ENCODE measurements at regions not wholly inside any gene's neighbourhood (a gene's known extent, or its start where the extent isn't known, plus 50 kb on each side); places are given as distances from the start of the nearest gene placed in this dataset.
"Not testable (repeated sequence)": the region's sequence is repeated elsewhere in the genome, so short reads cannot be mapped to it uniquely, and the experiment has no call there.

DNA sequence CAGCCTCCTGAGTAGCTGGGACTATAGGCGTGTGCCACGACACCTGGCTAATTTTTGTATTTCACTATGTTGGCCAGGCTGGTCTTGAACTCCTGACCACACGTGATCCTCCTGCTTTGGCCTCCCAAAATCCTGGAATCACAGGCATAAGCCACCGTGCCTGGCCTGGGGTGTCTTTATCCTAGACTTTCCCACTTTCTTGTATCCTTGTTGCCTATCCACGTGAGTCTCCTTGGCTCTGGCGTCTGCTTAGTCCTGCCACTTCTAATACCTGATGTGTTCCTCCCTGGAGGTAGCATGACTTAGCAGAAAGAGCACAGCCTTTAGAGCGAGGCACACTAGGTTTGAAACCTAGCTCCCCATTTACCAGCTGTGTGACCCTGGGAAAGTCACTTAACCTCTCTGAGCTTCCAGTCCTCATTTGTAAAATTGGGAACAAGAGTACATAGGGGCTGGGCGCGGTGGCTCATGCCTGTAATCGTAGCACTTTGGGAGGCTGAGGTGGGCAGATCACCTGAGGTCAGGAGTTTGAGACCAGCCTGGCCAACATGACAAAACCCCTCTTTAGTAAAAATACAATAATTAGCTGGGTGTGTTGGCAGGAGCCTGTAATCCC is 344.6 kb downstream of the TYW1 start:
- DNase-seq: no peak
- intact Hi-C loops (cut with micrococcal nuclease): no loop called here
- Mint-ChIP-seq H3K4me1 (ENCODE audit: low read depth) (no peaks in the 10 kb centered on the region), H3K4me3 (no peak overlapping the region), H3K27ac (no peak overlapping the region), H3K36me3 (ENCODE audit: low read depth) (peaks cover 32% of the 10 kb centered on the region), H3K27me3 (ENCODE audit: low read depth) (no peaks in the 10 kb centered on the region), H3K9me3 (peaks cover 8% of the 10 kb centered on the region)
- CTCF ChIA-PET: interaction anchor here (1.1 kb wide), 1 partner anchor 25 kb away, joined by 4 read pairs; no protein-coding TSS in a partner anchor

- Mint-ChIP-seq H3K4me3 (no peak overlapping the region), H3K4me1 (ENCODE audit: low read depth) (no peaks in the 10 kb centered on the region), H3K27ac (no peak overlapping the region), H3K36me3 (ENCODE audit: low read depth) (peaks cover 32% of the 10 kb centered on the region), H3K27me3 (ENCODE audit: low read depth) (no peaks in the 10 kb centered on the region), H3K9me3 (peaks cover 8% of the 10 kb centered on the region)
- no peak for DNase-seq
- CTCF ChIA-PET: no interaction called here
- intact Hi-C loops (cut with micrococcal nuclease): no loop called here
Observed at GRCh38 chr7:67343114-67343513, 346.5 kb downstream of the TYW1 start.

DNA sequence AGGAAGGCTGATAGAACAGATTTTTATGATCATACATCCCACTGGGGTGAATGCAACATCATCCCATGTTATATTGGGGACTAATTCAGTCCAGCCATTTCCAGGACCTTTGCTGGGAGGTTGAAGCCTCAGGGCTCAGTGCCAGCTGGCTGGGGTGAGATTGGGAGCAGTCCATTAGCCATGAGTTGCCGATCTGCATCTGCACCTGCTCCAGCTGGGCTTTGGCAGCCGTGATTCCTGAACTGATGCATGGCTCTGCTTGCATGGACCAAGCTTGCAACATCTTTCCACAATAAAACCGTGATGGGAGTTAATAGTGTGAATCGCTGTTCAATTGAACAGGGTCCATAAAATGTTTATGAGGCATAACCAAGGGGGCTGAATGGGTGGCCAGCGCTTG is 346.9 kb downstream of the TYW1 start:
- peaks cover 8% of the 10 kb centered on the region for H3K9me3 Mint-ChIP-seq
- no peak for DNase-seq
- intact Hi-C loops (cut with micrococcal nuclease): no loop called here
- peaks cover 32% of the 10 kb centered on the region for H3K36me3 Mint-ChIP-seq (ENCODE audit: low read depth)
- no peak overlapping the region for H3K27ac Mint-ChIP-seq
- CTCF ChIA-PET: no interaction called here
- no peaks in the 10 kb centered on the region for H3K4me1 Mint-ChIP-seq (ENCODE audit: low read depth)
- no peaks in the 10 kb centered on the region for H3K27me3 Mint-ChIP-seq (ENCODE audit: low read depth)
- no peak overlapping the region for H3K4me3 Mint-ChIP-seq

DNA sequence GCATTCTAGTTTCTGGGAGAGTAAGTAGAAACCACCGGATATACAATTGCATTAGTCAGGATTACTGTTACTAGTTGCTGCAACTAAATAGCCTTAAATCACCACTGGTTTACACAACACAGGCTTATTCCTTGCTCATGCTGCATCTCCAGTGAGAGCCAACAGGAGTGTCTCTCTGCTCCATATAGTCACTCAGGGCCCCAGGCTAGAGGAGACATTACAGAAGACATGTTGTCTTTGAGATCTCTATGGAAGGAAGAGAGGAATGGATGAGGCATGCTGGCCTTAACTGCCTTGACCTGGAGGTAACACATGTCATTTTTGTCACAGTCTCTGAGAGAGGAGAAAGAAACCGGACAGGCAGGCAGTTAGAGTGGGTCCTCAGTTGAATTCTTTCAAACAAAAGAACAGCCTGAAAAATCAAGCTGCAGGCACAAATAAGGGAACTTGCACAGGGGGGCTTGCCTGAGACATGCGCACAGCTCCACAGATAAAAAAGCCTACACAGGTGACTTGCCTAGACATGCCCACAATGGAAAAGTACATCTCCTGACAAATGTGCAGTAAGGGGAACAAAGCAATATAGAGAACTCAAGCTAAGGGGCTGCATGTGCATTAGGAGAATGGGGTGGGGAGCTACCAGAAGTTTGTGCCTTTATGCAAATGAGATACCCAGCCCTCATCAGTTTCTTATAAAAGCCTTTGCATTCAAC is 348.0 kb downstream of the TYW1 start:
- Mint-ChIP-seq H3K27ac (no peak overlapping the region), H3K9me3 (peaks cover 8% of the 10 kb centered on the region), H3K4me1 (ENCODE audit: low read depth) (no peaks in the 10 kb centered on the region), H3K27me3 (ENCODE audit: low read depth) (no peaks in the 10 kb centered on the region), H3K4me3 (no peak overlapping the region), H3K36me3 (ENCODE audit: low read depth) (peaks cover 32% of the 10 kb centered on the region)
- CTCF ChIA-PET: no interaction called here
- DNase-seq: no peak
- intact Hi-C loops (cut with micrococcal nuclease): no loop called here

DNA sequence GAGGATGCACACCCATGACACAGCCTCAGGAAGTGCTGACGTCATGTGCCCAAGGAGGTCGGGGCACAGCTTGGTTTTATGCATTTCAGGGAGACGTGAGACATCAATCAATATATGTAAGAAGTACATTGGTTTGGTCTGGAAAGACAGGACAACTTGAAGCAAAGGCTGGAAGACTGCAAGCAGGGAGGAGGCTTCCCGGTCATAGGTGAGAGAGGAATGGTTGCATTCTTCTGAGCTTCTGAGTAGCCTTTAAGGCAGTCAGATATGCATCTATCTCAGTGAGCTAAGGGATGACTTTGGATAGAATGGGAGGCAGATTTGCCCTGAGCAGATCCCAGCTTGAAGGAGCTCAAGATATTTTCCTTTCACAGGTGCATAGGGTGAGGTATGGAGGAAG is 349.5 kb downstream of the TYW1 start:
- CTCF ChIA-PET: no interaction called here
- H3K27me3 Mint-ChIP-seq (ENCODE audit: low read depth): no peaks in the 10 kb centered on the region
- no peak for DNase-seq
- intact Hi-C loops (cut with micrococcal nuclease): no loop called here
- H3K4me3 Mint-ChIP-seq: no peak overlapping the region
- H3K27ac Mint-ChIP-seq: no peak overlapping the region
- H3K9me3 Mint-ChIP-seq: peaks cover 8% of the 10 kb centered on the region
- H3K36me3 Mint-ChIP-seq (ENCODE audit: low read depth): peaks cover 27% of the 10 kb centered on the region
- H3K4me1 Mint-ChIP-seq (ENCODE audit: low read depth): no peaks in the 10 kb centered on the region

- no peak overlapping the region for H3K4me3 Mint-ChIP-seq
Observed at GRCh38 chr7:67346876-67347275, 350.2 kb downstream of the TYW1 start.

DNA sequence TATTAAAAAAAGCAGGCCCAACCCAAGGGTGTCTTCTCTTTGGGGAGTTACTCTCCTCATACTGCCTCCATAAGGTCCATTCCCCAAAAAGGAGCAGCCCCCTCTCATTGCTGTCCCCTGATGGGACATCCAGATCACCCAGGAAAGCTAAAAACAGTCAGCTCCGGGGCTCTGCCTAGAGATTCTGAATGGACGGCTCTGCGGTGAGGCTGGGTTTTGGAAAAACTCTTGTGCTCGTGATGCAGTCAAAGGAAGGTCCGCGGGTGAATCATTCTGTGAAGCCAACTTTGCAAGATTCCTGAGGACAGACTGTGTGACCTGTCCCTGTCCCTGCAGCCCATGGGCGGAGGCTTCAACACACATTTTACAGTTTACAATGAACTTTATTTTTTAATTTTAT is 351.5 kb downstream of the TYW1 start:
- intact Hi-C loops (cut with micrococcal nuclease): no loop called here
- no peaks in the 10 kb centered on the region for H3K27me3 Mint-ChIP-seq (ENCODE audit: low read depth)
- H3K27ac Mint-ChIP-seq: no peak overlapping the region
- CTCF ChIA-PET: no interaction called here
- no peaks in the 10 kb centered on the region for H3K4me1 Mint-ChIP-seq (ENCODE audit: low read depth)
- H3K36me3 Mint-ChIP-seq (ENCODE audit: low read depth): peaks cover 19% of the 10 kb centered on the region
- no peak for DNase-seq
- H3K9me3 Mint-ChIP-seq: peaks cover 8% of the 10 kb centered on the region
- H3K4me3 Mint-ChIP-seq: no peak overlapping the region

More at GRCh38 chr7:67346876-67347275, 350.2 kb downstream of the TYW1 start:
- no peak overlapping the region for H3K27ac Mint-ChIP-seq
- DNase-seq: no peak
- CTCF ChIA-PET: no interaction called here
- no peaks in the 10 kb centered on the region for H3K27me3 Mint-ChIP-seq (ENCODE audit: low read depth)
- H3K9me3 Mint-ChIP-seq: peaks cover 8% of the 10 kb centered on the region
- intact Hi-C loops (cut with micrococcal nuclease): no loop called here
- H3K36me3 Mint-ChIP-seq (ENCODE audit: low read depth): peaks cover 24% of the 10 kb centered on the region
- H3K4me1 Mint-ChIP-seq (ENCODE audit: low read depth): no peaks in the 10 kb centered on the region

DNA sequence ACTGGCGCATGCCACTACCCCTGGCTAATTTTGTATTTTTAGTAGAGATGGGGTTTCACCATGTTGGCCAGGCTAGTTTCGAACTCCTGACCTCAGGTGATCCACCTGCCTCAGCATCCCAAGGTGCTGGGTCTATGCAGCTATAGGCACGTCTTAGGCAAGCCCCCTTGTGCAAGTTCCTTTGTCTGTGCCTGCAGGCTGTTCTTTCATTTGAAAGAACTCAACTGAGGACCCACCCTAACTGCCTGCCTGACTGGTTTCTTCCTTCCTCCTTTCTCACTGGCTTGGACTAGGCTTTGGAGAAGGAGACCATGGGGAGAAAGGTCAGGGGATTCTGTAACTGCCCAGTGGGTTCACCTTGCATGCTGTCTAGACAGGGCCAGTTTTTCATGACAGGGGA is 361.0 kb downstream of the TYW1 start:
- Mint-ChIP-seq H3K36me3 (ENCODE audit: low read depth) (peaks cover 12% of the 10 kb centered on the region), H3K9me3 (peaks cover 19% of the 10 kb centered on the region)
- intact Hi-C loops (cut with micrococcal nuclease); H3K4me3 Mint-ChIP-seq; DNase-seq; H3K4me1 Mint-ChIP-seq (ENCODE audit: low read depth); CTCF ChIA-PET; H3K27me3 Mint-ChIP-seq (ENCODE audit: low read depth); H3K27ac Mint-ChIP-seq: not testable (repeated sequence)

GRCh38 chr7:67358316-67358715 is 361.7 kb downstream of the TYW1 start:
- H3K27ac Mint-ChIP-seq; CTCF ChIA-PET; intact Hi-C loops (cut with micrococcal nuclease): not testable (repeated sequence)

GRCh38 chr7:67358738-67359137 is 362.1 kb downstream of the TYW1 start:
- DNase-seq; intact Hi-C loops (cut with micrococcal nuclease); H3K27me3 Mint-ChIP-seq (ENCODE audit: low read depth); CTCF ChIA-PET; H3K4me1 Mint-ChIP-seq (ENCODE audit: low read depth); H3K4me3 Mint-ChIP-seq; H3K27ac Mint-ChIP-seq: not testable (repeated sequence)
- Mint-ChIP-seq H3K9me3 (peaks cover 19% of the 10 kb centered on the region), H3K36me3 (ENCODE audit: low read depth) (peaks cover 11% of the 10 kb centered on the region)

More at GRCh38 chr7:67358316-67358715, 361.7 kb downstream of the TYW1 start:
- H3K9me3 Mint-ChIP-seq: peaks cover 19% of the 10 kb centered on the region
- not testable (repeated sequence) for H3K27me3 Mint-ChIP-seq (ENCODE audit: low read depth); H3K4me1 Mint-ChIP-seq (ENCODE audit: low read depth); H3K4me3 Mint-ChIP-seq; DNase-seq
- H3K36me3 Mint-ChIP-seq (ENCODE audit: low read depth): peaks cover 11% of the 10 kb centered on the region

- DNase-seq: no peak
- CTCF ChIA-PET: interaction anchor here (0.6 to 0.7 kb wide), 2 partner anchors 28 to 656 kb away, joined by 3 read pairs; no protein-coding TSS in a partner anchor
- Mint-ChIP-seq H3K36me3 (ENCODE audit: low read depth) (peaks cover 9% of the 10 kb centered on the region), H3K4me1 (ENCODE audit: low read depth) (no peaks in the 10 kb centered on the region), H3K9me3 (peaks cover 19% of the 10 kb centered on the region), H3K27ac (no peak overlapping the region), H3K4me3 (no peak overlapping the region), H3K27me3 (ENCODE audit: low read depth) (no peaks in the 10 kb centered on the region)
- intact Hi-C loops (cut with micrococcal nuclease): no loop called here
Observed at GRCh38 chr7:67359900-67360299, 363.3 kb downstream of the TYW1 start.

DNA sequence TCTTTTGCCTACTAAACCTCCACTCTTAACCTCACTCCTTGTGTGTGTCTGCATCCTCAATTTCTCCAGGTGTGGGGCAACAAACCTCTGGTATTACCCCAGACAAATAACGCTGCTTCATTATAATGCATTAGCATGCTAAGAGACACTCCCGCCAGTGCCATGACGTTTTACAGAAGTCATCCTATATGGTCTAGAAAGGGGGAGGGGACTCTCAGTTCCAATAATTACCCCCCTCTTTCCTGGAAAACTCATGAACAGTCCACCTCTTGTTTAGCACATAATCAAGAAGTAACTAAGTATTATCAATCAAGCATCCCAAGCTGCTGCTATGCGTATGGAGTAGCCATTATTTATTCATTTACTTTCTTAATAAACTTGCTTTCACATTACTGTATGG is 364.5 kb downstream of the TYW1 start:
- DNase-seq: no peak
- Mint-ChIP-seq H3K27me3 (ENCODE audit: low read depth) (no peaks in the 10 kb centered on the region), H3K9me3 (peaks cover 17% of the 10 kb centered on the region), H3K27ac (no peak overlapping the region), H3K4me3 (no peak overlapping the region), H3K4me1 (ENCODE audit: low read depth) (no peaks in the 10 kb centered on the region), H3K36me3 (ENCODE audit: low read depth) (peaks cover 8% of the 10 kb centered on the region)
- CTCF ChIA-PET: interaction anchor here (0.7 kb wide), 1 partner anchor 470 kb away, joined by 3 read pairs; no protein-coding TSS in a partner anchor
- intact Hi-C loops (cut with micrococcal nuclease): no loop called here

GRCh38 chr7:67364441-67365017 is 367.9 kb downstream of the TYW1 start:
- Mint-ChIP-seq H3K4me3 (no peak overlapping the region), H3K27me3 (ENCODE audit: low read depth) (no peaks in the 10 kb centered on the region), H3K27ac (no peak overlapping the region), H3K4me1 (ENCODE audit: low read depth) (no peaks in the 10 kb centered on the region), H3K9me3 (peaks cover 2% of the 10 kb centered on the region), H3K36me3 (ENCODE audit: low read depth) (no peaks in the 10 kb centered on the region)
- intact Hi-C loops (cut with micrococcal nuclease): no loop called here
- CTCF ChIA-PET: no interaction called here
- DNase-seq: no peak

Data from activated naive CD4-positive, alpha-beta T cell treated with anti-CD3 and anti-CD28 coated beads for 36 hours (primary cell).